ENCODE measurements at regions not wholly inside any gene's neighbourhood (a gene's known extent, or its start where the extent isn't known, plus 50 kb on each side); places are given as distances from the start of the nearest gene placed in this dataset.

DNA sequence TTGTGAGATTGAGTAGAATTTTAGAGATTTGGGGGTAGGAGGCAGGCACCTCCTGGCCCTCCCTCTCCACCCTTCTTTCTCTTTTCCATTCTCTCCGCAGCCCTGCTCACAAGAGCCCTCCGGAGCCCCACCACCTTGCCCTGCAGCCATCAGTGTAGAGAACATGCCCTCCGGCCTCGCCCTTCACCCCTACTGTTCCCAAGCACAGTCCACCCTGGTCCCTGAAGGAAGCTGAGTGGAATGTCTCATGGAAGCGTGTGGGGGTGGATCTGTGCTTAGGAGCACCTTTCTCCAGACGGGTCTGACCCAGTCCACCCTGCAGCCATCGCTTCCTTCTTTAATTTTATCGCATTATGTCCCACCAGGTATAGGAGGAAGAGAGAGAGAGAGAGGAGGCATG is 267.1 kb downstream of the NSG2 start:
- no peak for DNase-seq

DNA sequence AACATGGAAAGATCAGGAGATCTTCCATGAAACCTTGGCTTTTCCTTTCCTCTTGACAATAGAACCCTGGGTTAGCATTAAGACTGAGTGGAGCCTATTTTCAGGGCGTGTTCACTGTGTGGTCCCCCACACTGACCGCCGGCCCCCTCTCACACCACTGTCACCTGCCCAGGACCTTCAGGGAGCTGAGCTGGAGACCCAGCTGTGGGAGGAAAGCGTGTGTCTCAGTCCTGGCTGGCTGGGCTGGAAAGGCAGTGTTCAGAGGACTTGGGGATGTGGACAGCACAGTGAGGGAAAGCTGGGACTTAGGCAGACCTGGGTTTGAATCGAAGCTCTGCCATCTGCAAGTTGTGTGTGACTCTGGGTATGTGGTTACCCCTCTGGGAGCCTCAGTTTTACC is 268.1 kb downstream of the NSG2 start:
- DNase-seq: no peak

DNA sequence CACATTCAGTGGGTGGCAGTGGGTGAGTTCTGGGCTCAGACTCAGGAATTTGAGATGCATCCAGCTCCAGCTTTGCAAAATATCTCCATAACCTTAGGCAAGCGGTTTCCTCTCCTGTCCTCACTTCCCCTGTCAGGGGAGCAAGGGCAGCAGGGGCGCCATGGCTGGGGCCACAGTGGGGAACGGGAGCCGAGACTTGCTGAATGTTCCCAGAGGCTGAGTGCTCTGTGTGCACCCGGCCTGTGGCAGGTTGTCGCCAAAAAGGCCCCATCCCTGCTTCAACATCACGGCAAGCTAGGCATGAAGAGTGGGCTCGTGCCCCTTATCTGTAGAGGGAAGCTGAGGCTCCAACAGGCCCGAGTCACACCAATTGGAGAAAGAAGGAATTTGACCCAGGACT is 268.8 kb downstream of the NSG2 start:
- DNase-seq: no peak

DNA sequence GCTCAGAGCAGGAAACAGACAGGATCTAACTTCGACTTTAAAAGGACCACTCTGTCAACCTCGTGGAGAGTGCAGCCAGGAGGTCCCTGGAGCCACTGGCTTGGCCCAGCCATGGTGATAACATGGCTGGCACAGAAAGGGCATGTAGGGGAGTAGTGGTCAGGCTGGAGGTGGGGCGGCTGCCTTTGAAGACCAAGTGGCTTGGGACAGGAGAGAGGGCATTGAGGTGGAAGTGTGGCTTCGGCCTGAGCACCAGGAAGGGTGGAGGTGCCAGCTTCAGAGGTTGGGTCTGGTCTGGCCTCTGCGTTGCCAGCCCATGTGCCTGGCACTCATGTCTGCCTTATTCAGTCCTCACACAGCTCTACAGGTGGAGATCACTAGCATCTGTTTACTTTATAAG is 270.0 kb downstream of the NSG2 start:
- DNase-seq: no peak

DNA sequence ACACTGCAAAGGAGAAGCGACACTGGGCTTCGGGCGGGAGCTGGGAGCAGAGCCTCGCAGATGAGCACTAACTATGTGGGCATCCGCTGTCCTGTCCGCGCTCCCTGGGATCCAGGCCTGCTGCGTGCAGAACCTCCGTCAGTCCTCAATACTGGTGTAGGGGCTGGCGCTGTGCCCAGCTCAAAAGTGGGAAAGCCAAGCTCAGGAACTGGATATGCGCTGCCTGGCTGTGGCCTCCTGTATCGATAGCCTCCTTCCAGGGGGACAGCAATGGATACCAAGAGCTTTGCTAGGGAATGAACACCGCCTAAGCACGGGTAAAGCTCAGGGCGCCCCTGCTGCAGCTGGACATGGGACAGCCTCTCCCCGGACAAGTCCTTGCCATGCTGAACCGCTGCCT is 270.4 kb downstream of the NSG2 start:
- DNase-seq: no peak

DNA sequence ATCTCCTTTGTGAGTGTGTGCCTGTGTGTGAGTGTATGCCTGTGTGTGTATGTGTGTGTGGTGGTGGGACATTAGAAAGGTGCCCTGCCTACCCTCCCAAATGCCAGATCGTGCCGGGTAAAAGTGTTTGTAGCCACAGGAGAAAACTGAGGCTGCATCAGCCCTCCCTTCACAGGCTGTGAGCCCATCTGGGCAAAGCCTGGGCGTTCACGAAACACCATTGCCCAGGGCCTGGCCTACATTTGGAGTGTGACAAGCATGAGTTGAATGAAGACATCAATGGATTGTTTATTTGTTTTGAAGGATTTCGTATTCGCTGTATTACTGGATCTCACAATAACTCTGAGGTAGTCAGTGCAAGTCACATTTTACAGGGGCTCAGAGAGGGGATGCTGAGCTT is 270.8 kb downstream of the NSG2 start:
- no peak for DNase-seq

DNA sequence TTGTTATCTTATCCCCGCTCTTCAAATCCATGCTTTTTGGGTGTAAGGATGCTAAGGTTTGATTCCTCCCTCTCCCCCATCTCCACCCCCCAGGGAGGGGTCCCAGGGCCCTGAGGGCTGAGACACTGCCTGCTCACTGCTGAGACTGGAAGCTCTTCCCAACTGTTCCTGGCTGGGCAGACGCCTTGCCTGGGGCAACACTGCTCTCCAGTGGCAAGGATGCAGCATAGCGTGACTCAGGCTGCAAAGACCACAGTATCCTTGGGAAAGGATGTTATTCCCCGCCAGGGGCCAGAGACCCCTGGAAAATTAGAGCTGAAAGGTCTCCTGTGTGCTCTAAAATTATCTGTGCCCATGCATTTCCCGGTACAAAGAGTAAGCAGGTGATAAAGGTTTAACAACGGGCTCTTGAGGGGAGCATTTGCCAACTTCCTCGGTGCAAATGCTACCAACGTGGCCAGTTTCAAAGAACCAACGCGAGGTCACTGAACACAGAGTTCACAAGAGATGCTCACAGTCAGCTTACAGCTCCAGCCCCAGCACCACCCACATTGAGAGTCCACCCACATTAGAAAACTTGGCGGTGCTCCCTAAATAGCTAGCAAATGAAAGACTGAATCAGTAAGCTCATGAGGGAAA is 271.9 kb downstream of the NSG2 start:
- no peak for DNase-seq

DNA sequence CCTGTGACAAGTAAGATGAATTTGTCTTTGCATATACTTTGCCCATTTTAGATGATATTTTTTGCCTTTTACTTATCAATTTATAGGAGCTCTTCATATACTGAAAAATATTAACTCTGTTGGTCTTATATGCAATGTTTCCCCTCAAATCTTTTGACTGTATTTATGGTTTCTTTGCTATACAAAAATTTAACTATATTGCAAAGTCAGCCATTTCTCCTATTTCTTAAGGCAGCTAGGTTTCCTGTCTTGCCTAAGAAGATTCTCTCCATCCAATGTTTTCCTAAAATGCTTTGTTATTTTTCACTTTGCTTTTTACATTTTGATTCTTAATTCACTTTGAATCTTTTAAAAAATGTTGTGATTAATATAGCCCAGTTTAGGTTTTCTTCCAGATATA is 273.1 kb downstream of the NSG2 start:
- no peak for DNase-seq

DNA sequence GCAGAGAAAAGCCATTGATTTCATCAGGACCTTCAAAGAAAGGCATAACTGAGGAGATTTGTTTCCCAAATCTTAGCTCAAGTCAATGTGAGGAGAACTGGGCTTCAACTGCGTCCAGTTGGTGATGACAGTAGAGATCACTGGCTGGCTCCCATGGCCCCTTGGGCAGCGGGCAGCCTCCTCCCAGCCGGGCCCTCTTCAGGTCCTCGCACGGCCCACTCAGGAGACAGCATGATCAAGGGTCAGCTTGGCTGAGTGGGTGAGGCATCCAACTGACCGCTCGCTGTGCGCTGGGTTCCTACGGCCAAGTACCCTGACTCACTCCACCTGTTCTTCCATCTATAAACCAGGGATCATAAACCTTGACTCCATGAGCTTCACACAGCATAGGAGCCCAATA is 274.0 kb downstream of the NSG2 start:
- DNase-seq: no peak

DNA sequence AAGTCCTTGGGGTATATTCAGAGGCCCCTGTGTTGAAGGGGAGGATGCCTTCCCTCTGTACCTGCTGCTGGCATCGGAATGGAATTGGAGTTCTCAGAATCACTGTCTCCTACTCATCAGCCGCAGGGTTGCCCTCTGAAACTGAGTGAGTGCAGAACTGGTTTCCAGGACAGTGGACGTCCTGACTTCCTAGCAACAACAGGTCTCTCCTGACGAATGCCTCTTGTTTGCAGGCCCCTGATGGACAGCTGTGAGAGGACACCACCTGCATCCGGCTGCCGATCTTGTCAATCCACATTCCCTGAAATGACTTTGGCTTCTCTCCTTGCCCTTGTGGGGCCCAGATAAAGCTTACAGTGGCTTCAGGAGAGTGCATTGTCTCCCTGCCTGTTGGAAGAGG is 274.5 kb downstream of the NSG2 start:
- DNase-seq: no peak

DNA sequence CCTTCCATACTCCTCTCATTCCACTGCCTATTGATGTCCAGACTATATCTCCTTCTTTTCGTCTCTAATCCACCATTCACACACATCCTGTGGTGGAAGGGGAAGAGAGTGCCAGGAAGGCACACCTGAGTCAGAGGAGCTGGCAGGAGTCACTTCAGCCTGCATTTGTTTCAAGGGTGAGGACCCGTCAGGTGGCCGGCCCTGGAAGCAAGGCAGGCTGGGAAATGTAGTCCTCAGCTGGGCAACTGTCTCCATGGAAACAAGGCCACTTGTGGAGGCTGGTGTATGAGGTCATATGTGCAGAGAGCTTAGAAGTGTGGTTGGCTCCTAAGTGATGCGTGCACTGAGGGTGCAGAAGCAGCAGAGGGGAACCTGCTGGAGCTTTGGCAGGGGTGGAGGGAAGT is 278.4 kb downstream of the NSG2 start:
- no peak for DNase-seq

DNA sequence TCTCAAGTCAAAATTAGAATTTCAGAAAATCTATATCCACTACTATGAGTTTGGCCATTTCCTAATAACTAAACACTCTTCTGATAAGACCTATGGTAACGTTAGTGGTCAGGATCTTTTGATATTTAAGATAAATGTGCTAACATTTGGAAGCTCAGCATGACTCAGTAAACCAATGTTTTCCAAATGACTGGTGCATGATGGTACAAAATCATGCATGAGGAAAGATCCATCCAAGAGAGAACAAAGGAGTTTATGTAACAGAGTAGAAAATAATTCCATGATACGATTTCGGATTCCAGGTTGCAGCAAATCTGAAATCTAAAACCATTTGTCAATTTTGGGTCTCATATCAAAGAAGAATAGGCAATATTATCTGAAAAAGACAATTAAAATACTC is 279.2 kb downstream of the NSG2 start:
- no peak for DNase-seq

DNA sequence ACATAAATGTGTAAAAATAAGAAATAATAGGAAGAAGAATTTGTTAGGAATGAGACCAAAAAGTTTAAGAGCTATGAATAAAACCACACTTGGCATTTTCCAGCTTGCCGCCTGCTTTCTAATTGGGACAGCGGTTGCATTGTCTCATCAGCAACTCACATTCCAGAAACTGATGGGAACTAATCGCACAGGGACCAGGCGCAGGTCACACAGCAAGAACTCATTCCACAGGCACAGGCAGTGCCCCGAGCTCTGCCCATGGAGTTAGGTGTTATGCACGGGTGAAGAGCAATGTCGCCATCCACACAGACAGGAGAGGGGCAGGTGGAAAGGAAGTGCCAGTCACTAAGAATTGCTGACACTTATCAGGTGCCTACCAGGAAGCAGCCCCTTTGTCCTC is 279.9 kb downstream of the NSG2 start:
- DNase-seq: no peak

DNA sequence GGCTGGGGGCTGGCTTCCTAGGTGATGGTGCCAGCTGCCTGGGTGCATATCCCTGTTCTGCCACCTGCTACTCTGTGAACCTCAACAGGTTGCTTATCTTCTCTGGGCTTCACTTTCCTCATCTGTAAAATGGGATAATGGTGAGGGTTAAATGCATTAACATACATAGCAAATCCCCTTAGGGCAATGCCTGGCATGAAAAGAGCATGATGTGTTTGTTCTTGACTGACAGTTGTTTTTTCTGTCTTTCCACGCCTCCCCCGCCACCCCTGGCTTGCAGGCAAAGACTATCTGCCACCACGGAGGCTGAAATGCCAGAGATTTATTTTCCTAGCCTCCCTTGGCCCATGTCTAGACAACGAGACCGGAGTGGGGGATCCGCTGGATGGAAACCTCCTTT is 280.5 kb downstream of the NSG2 start:
- DNase-seq: no peak

DNA sequence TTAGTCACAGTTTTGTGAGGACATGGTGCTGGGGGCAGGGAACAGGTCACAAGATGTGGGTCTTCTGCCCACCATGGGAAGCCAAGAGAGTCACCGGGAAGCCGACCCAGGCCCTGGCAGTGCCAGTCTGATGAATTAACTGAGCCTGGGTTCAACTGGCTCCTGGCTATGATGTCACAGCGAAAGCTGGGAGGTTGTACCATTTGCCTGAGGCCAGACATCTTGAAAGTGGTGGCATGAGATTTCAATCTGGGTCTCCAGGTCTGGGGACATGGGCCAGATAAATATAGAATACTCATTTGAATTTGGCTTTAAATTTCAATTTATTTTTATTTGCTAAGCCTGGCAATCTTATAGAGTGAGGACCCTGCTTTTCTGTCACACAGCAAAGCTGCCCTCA is 280.9 kb downstream of the NSG2 start:
- DNase-seq: no peak

DNA sequence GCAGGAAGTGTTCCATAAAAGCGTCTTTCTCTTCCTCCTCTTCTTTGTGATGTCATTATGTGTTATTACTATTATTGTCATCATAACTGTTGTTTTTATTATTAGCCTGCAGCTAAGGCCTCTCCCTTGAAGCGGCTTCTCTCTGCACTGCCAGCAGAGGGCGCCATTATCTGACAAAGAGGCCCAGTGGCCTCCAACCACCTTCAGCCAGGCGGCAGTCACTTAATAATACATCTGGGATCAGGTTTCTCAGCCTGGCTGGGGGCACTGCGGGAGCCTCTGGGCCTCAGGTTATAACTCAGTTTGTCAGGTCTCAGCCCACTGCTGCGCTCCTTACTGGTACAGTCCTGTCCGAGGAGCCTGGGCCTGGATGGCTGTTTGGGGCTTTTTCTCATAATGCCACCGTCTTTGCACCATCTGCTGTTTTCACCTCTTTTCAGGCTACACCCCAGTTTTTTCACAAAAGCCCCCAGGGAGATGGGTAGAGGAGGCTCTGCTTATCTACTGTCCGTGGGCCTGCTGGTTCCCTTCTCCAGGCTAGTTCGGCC is 281.9 kb downstream of the NSG2 start:
- no peak for DNase-seq

DNA sequence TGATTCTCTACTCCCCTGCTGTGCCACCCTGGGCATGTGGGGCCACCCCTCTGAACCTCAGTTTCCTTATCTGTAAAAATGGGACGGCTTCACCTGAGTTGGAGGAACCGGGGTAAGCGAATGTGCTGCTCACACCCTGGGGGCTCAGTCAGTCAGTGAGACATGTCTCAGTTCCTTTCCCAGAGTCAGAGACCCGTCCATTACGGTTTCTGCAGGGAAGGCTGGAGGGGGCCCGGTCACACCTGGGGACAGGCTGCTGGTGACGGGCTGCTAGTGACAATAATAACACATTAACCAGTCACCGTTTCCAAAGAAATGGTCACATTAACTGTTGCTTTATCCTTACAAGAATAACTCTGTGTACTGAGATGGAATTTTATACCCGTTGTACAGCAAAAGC is 282.4 kb downstream of the NSG2 start:
- no peak for DNase-seq

DNA sequence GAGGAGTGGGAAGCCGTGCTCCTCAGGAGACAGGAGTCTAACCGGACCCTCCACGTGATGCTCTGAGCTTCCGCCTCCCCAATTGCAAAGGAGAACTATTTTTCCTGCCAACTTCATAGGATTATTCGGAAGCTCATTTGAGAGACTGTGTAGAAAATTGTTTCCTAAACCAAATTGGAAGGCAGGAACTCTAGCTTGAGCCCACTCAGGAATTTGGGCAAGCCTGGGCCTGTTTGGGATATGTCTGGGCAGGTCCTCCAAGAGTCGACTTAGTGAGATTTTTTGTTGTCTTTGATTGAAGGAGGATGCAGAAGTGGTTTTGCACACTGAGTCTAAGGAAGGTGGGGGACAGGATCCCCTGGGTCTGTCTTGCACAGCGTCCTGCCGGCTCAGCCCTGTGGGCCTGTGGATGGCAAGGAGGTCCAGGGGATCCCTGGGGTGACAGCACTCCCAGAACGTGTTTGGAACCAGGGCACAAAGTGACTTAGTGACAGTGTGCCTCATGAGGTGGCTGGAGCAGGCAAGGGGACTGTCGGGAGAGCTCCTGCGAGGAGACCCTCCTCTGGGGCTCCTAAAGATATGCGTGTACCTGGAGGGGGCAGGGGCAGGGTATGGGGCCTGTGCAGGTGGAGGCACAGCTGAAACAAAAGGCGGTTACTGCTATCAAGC is 283.3 kb downstream of the NSG2 start:
- no peak for DNase-seq

DNA sequence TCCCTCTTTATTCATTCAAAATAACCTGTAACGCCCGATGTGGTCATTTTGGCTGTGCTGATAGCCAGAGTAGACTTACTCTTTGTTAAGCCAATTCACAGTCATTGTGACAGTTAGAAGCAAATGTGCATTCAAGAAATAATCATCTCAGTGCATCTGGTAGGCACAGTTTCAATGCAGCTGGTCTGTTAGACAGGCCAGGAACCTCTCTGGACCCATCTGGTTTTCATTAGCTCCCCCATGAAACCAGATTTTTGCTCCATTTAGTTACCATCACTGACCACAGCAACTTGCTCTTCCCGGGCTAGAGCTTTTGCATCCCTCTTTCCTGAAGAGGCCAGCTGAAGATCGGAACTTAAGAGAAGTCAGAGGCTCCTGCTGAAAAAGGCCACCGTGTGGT is 284.2 kb downstream of the NSG2 start:
- no peak for DNase-seq

DNA sequence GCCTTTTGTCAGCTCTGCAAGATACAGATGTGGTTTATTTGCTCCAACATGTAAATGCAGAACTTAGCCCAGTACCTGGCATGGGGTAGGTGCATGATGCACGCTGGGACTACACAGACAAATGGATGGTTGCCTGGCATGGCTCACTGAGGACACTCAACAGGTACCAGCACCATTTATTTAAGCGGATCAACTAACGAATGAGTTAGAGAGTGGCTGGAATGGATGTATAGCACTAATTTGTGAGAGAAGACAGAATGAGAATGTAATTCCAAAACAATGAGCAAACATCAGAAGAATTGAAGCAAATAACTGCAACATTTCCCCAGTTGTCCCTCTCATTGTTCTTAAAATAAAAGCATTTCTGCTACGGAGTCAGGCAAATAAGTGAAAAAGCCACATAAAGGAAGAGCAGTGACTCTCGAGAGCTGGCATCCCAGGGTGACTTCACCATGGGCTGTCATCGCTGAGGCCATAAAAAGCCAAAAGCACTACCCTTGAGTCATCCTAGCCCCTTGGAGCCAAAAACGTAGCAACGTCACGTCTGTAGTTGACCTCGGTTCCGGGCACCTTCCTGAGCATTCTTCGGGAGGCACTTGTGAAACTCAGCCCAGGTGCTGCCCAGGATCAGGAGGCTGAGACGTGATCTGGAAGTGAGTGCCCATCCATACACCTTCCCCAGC is 290.3 kb downstream of the NSG2 start:
- DNase-seq: no peak

DNA sequence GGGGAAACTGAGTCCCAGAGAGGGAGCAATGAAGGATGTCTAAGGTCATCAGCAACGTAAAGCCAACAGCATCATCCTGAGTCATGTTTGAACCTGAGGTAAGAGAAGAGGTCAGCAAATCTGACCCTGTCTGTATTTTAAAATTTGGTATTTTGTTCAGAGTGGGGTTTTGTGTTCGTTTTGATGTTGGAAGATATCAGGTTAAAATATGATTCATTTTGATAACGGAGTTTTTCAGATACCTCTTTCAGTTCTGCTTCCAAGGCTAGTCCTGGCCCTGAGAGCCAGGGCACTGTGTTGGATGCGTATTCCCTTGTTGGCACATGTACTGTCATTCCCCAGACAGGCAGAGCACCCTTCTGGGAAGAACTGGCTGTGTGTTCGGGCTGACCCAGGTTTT is 291.0 kb downstream of the NSG2 start:
- DNase-seq: no peak

DNA sequence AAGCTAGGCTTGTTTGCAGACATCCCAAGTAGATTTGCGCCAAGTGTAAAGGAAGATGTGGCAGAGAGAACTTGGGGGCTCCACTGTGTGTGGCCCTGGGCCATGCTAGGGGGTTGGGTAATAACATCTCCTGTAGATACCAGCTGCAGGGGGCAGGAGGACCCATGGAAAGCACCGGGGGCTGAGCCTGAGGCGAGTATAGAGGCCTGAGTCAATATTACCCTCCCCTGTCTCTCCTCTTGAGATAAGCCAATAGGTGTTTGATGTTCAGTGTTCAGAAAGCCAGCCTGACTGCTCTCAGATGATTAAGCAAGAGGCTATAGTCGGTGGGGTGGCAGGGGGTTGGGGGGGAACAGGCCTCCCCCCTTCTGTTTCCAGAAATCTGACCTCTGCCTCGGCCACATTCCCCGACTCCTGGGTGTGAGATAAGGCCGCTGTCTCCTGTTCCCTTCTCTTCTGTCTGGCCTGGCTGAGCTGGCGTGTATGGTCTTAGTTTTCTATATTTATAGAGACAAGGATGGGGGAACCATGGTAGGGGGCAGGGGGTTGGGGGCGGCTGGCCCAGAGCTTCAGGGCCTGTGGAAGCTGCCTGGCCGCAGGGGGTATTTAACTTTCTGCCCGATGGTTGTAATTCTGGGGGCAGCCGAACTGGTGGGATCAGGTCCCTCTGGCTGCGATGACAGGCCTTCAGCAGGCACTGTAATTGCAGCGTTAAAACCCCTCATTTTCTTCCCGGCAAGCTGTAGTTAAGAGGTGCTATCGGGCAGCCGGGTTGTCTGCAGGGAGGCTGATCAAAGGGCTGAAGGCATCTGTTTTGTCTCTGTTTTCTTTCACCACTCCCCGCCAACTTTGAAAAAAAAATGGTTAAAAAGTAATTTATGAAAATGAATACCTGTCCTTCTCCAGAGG is 292.0 kb downstream of the NSG2 start:
- no peak for DNase-seq
